ENCODE measurements at regions not wholly inside any gene's neighbourhood (a gene's known extent, or its start where the extent isn't known, plus 50 kb on each side); places are given as distances from the start of the nearest gene placed in this dataset.

GRCh38 chr4:54914781-54915180 is 210.6 kb downstream of the KDR start:
- Histone ChIP-seq H3K27me3 (no peaks in the 10 kb centered on the region), H3K4me3 (no peak overlapping the region), H3K27ac (no peak overlapping the region), H3K9me3 (no peaks in the 10 kb centered on the region), H3K4me1 (peaks cover 0 to 12% of the 10 kb centered on the region in 2 donors), H3K36me3 (no peaks in the 10 kb centered on the region)
- intact Hi-C loops (cut with DNase I; ENCODE audit: low total_unique reads), result no loop called here
- TF ChIP-seq POLR2A (IDR thresholded peaks at IDR 0.05) (no peak), CTCF (IDR thresholded peaks at IDR 0.05) (no peak)
- DNase-seq, result no peak

GRCh38 chr4:54913751-54914526 is 211.5 kb downstream of the KDR start:
- no peak for DNase-seq
- Histone ChIP-seq H3K9me3 (no peaks in the 10 kb centered on the region), H3K4me3 (no peak overlapping the region), H3K27me3 (no peaks in the 10 kb centered on the region), H3K4me1 (peaks cover 0 to 12% of the 10 kb centered on the region in 2 donors), H3K27ac (peak overlapping the region; percentile 3 to 37), H3K36me3 (no peaks in the 10 kb centered on the region)
- TF ChIP-seq POLR2A (IDR thresholded peaks at IDR 0.05) (no peak), CTCF (IDR thresholded peaks at IDR 0.05) (no peak)
- intact Hi-C loops (cut with DNase I; ENCODE audit: low total_unique reads), result no loop called here

GRCh38 chr4:54912155-54912554 is 213.2 kb downstream of the KDR start:
- no peak overlapping the region for H3K4me3 ChIP-seq
- peaks cover 0 to 12% of the 10 kb centered on the region in 2 donors for H3K4me1 ChIP-seq
- intact Hi-C loops (cut with DNase I; ENCODE audit: low total_unique reads), result no loop called here
- no peaks in the 10 kb centered on the region for H3K36me3 ChIP-seq
- no peak overlapping the region for H3K27ac ChIP-seq
- no peak for DNase-seq
- TF ChIP-seq POLR2A (IDR thresholded peaks at IDR 0.05) (no peak), CTCF (IDR thresholded peaks at IDR 0.05) (no peak)
- H3K9me3 ChIP-seq, result no peaks in the 10 kb centered on the region
- no peaks in the 10 kb centered on the region for H3K27me3 ChIP-seq

- no peaks in the 10 kb centered on the region for H3K9me3 ChIP-seq
- H3K27ac ChIP-seq, result no peak overlapping the region
- H3K36me3 ChIP-seq, result no peaks in the 10 kb centered on the region
- intact Hi-C loops (cut with DNase I; ENCODE audit: low total_unique reads), result no loop called here
- H3K4me1 ChIP-seq, result peaks cover 0 to 12% of the 10 kb centered on the region in 2 donors
- DNase-seq, result no peak
- no peaks in the 10 kb centered on the region for H3K27me3 ChIP-seq
- no peak overlapping the region for H3K4me3 ChIP-seq
- TF ChIP-seq CTCF (IDR thresholded peaks at IDR 0.05) (no peak), POLR2A (IDR thresholded peaks at IDR 0.05) (no peak)
These were observed 215.4 kb downstream of the KDR start for GRCh38 chr4:54909961-54910360.

GRCh38 chr4:54908763-54909162 is 216.6 kb downstream of the KDR start:
- Histone ChIP-seq H3K27ac (no peak overlapping the region), H3K4me1 (peaks cover 0 to 7% of the 10 kb centered on the region in 2 donors), H3K27me3 (no peaks in the 10 kb centered on the region), H3K4me3 (no peak overlapping the region), H3K9me3 (no peaks in the 10 kb centered on the region), H3K36me3 (no peaks in the 10 kb centered on the region)
- TF ChIP-seq CTCF (IDR thresholded peaks at IDR 0.05) (no peak), POLR2A (IDR thresholded peaks at IDR 0.05) (no peak)
- DNase-seq, result no peak
- intact Hi-C loops (cut with DNase I; ENCODE audit: low total_unique reads), result no loop called here

All from uterus (tissue), 3 donors.